Amygdala (tissue), 56 donors: ENCODE measurements at regions not wholly inside any gene's neighbourhood (a gene's known extent, or its start where the extent isn't known, plus 50 kb on each side); places are given as distances from the start of the nearest gene placed in this dataset.

ENCODE experiments used
- DNase-seq, 56 donors: peaks; one replicate each; lab custom pipeline; 2025; lab: John Stamatoyannopoulos, UW

- peak in 21 of 56 donors; percentile 1 to 54 (median 19) for DNase-seq
Observed at GRCh38 chr5:71937921-71938698, 169.2 kb upstream of the MAP1B start.

- DNase-seq, result no peak
Observed at GRCh38 chr5:71938895-71939294, 168.4 kb upstream of the MAP1B start.

GRCh38 chr5:71939452-71940230 lies 167.6 kb upstream of the MAP1B start:
- DNase-seq, result peak in 4 of 56 donors; percentile 4 to 53 (median 13)

GRCh38 chr5:71943874-71944273 lies 163.4 kb upstream of the MAP1B start:
- DNase-seq, result no peak

GRCh38 chr5:71945436-71945835 lies 161.8 kb upstream of the MAP1B start:
- DNase-seq, result no peak

GRCh38 chr5:71946343-71947030 lies 160.8 kb upstream of the MAP1B start:
- DNase-seq, result no peak

GRCh38 chr5:71948206-71948605 lies 159.1 kb upstream of the MAP1B start:
- DNase-seq, result no peak

GRCh38 chr5:71949772-71950171 lies 157.5 kb upstream of the MAP1B start:
- no peak for DNase-seq

- no peak for DNase-seq
Observed at GRCh38 chr5:71953866-71954265, 153.4 kb upstream of the MAP1B start.

- DNase-seq, result no peak
Observed at GRCh38 chr5:71954329-71954728, 152.9 kb upstream of the MAP1B start.

- no peak for DNase-seq
Observed at GRCh38 chr5:71955723-71956122, 151.6 kb upstream of the MAP1B start.

- no peak for DNase-seq
Observed at GRCh38 chr5:71957292-71957898, 149.9 kb upstream of the MAP1B start.

- no peak for DNase-seq
Observed at GRCh38 chr5:71960195-71960594, 147.1 kb upstream of the MAP1B start.

- DNase-seq, result no peak
Observed at GRCh38 chr5:71961786-71962185, 145.5 kb upstream of the MAP1B start.

- peak in 1 of 56 donors; percentile 22 for DNase-seq
Observed at GRCh38 chr5:71969460-71969859, 137.8 kb upstream of the MAP1B start.

GRCh38 chr5:71971862-71972261 lies 135.4 kb upstream of the MAP1B start:
- no peak for DNase-seq

GRCh38 chr5:71972777-71973473 lies 134.3 kb upstream of the MAP1B start:
- DNase-seq, result no peak

GRCh38 chr5:71973563-71973962 lies 133.7 kb upstream of the MAP1B start:
- DNase-seq, result no peak

GRCh38 chr5:71974165-71974564 lies 133.1 kb upstream of the MAP1B start:
- DNase-seq, result peak in 2 of 56 donors; percentile 15 to 27

- no peak for DNase-seq
Observed at GRCh38 chr5:71974622-71975021, 132.7 kb upstream of the MAP1B start.
